Gastroesophageal sphincter (tissue), 4 donors: ENCODE measurements at regions not wholly inside any gene's neighbourhood (a gene's known extent, or its start where the extent isn't known, plus 50 kb on each side); places are given as distances from the start of the nearest gene placed in this dataset.
A peak's percentile ranks its signal among the peaks of the same experiment; 100 is the strongest.

Source experiments
- ATAC-seq: fragments of 150-250 bp; one replicate; pipeline ENCODE4 v1.9.1; 2016; ENCODE audit warnings: mild to moderate bottlenecking, moderate library complexity
- H3K27ac ChIP-seq, 4 donors: fragments of 200-600 bp; sonication (generic) in 3 of 4; 1 replicate in 3 of 4; 2 replicates in 1 of 4; pipeline ENCODE4 v1.5.1; 2016 to 2019
- H3K27me3 ChIP-seq: fragments of 200-600 bp; sonication (generic); one replicate; pipeline ENCODE4 v1.5.1; 2019
- H3K36me3 ChIP-seq, 2 donors: fragments of 200-600 bp; sonication (generic); one replicate each; pipeline ENCODE4 v1.5.1; 2019; ENCODE audit warnings: control low read depth in 1 of 2
- H3K4me1 ChIP-seq, 3 donors: fragments of 200-600 bp; sonication (generic); 1 replicate in 2 of 3; 2 replicates in 1 of 3; pipeline ENCODE4 v1.5.1; 2016 to 2019; ENCODE audit warnings: control low read depth in 2 of 3
- H3K4me3 ChIP-seq, 2 donors: fragments of 200-600 bp; sonication (generic); one replicate each; pipeline ENCODE4 v1.5.1; 2019; ENCODE audit warnings: mild to moderate bottlenecking in 1 of 2, moderate library complexity in 1 of 2
- H3K9me3 ChIP-seq, 3 donors: fragments of 200-600 bp; sonication (generic); one replicate each; pipeline ENCODE4 v1.5.1; 2017 to 2019; ENCODE audit warnings: control low read depth in 2 of 3
- EP300 ChIP-seq: sonication (generic); formaldehyde crosslinking; IDR thresholded peaks from one replicate; pipeline ENCODE4 v1.6.1; 2017; ENCODE audit warnings: antibody characterized with exemption, mild to moderate bottlenecking
- POLR2A ChIP-seq, 2 donors: fragments of 450-650 bp; IDR thresholded peaks; one replicate each; pipeline ENCODE4 v1.6.1; 2017; ENCODE audit warnings: antibody characterized with exemption in 2 of 2, mild to moderate bottlenecking in 2 of 2, moderate library complexity in 1 of 2
- POLR2AphosphoS5 ChIP-seq: sonication (generic); formaldehyde crosslinking; IDR thresholded peaks from one replicate; pipeline ENCODE4 v1.6.1; 2017; ENCODE audit warnings: antibody characterized with exemption
- WGBS, 2 donors: methylation state at CpG; one replicate each; pipeline ENCODE4 v1.1.5; 2018; ENCODE audit warnings: low coverage in 1 of 2; 5-methylcytosine and 5-hydroxymethylcytosine counted together
- TF ChIP-seq, protein P1 (sequence below), 4 experiments: fragments of 200-600 bp in 2 of 4; fragments of 450-650 bp in 2 of 4; sonication (generic) in 1 of 4; IDR thresholded peaks; one replicate each; pipeline ENCODE4 v1.5.1; 2017 to 2019; ENCODE audit warnings: antibody characterized with exemption in 4 of 4, mild to moderate bottlenecking in 2 of 4, moderate library complexity in 2 of 4

DNA sequence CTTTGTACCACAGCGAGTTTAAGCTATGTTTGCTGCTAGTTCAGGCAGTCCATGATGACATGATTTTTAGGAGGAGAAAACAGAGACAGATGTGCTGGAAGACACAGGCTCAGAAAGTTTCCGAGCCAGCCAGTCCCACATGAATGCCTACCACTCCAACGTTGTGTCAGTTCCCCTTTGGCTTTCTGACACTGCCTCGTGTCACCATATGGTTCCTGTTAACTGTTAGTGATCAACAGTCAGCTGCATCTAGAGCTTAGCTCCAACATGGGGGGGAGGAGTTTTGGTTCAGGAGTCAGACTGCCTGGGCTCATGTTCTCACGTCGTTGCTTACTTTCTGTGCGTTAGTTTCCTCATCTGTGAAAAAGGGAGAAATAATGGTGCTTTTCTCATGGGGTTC, 343.7 kb downstream of the MID1IP1 start:
- Histone ChIP-seq H3K9me3 (no peaks in the 10 kb centered on the region), H3K27ac (no peak overlapping the region), H3K36me3 (no peaks in the 10 kb centered on the region), H3K4me1 (no peaks in the 10 kb centered on the region), H3K4me3 (no peak overlapping the region), H3K27me3 (no peaks in the 10 kb centered on the region)
- 74% methylated on average over 4 of the region's 7 CpGs; no CpG with 5 or more reads in 1 of the 2 donors for WGBS, 2 donors
- no peak for ATAC-seq
- TF ChIP-seq, protein P1, sequence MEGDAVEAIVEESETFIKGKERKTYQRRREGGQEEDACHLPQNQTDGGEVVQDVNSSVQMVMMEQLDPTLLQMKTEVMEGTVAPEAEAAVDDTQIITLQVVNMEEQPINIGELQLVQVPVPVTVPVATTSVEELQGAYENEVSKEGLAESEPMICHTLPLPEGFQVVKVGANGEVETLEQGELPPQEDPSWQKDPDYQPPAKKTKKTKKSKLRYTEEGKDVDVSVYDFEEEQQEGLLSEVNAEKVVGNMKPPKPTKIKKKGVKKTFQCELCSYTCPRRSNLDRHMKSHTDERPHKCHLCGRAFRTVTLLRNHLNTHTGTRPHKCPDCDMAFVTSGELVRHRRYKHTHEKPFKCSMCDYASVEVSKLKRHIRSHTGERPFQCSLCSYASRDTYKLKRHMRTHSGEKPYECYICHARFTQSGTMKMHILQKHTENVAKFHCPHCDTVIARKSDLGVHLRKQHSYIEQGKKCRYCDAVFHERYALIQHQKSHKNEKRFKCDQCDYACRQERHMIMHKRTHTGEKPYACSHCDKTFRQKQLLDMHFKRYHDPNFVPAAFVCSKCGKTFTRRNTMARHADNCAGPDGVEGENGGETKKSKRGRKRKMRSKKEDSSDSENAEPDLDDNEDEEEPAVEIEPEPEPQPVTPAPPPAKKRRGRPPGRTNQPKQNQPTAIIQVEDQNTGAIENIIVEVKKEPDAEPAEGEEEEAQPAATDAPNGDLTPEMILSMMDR (IDR thresholded peaks at IDR 0.05) = no peak
- no peak for TF ChIP-seq POLR2A (IDR thresholded peaks at IDR 0.05)
- TF ChIP-seq EP300 = no peak
- TF ChIP-seq POLR2AphosphoS5 = no peak

DNA sequence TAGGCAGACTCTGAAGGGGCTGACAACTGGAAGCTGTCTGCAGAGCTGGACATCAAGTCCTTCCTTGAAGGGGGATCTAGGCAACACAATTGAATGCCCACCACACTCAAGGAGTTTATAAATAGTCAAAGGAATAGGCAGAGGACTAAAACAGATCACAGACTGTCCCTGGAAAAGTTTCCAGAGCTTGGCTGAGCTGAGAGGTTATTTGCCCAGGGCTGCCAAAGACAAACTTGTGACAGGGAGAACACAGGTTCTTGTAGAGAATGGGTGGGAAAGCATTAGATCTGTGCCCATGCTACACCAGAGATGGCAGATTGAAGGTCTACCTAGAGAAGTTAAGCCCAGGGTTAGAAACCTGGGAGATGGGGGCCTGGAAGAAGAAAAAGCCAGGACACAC, 344.6 kb downstream of the MID1IP1 start:
- Histone ChIP-seq H3K4me3 (no peak overlapping the region), H3K9me3 (no peaks in the 10 kb centered on the region), H3K27ac (no peak overlapping the region), H3K4me1 (no peaks in the 10 kb centered on the region), H3K36me3 (no peaks in the 10 kb centered on the region), H3K27me3 (no peaks in the 10 kb centered on the region)
- TF ChIP-seq, protein P1 (IDR thresholded peaks at IDR 0.05) = no peak
- TF ChIP-seq POLR2AphosphoS5 (no peak), EP300 (no peak), POLR2A (IDR thresholded peaks at IDR 0.05) (no peak)
- no peak for ATAC-seq

DNA sequence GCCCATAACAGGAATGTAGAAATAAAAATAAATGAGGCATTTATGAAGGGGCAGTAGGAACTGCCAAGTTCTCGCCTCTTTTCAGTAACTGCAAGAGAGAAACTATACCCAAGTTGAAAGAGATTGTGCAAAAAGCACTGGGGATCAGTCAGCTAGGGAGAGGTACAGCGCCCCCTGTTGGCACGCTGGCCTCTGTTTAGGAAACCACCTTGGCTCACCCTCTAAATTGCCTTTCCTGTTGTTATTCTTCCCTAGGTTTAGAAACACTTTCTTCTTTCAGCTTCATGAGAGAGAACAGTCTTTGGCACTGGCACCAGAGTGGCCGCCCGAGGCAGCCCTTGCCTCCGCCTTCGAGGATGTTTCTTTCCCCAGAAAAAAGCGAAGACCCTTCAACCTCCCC, 348.5 kb downstream of the MID1IP1 start:
- Histone ChIP-seq H3K27ac (no peak overlapping the region), H3K4me3 (no peak overlapping the region), H3K36me3 (no peaks in the 10 kb centered on the region), H3K9me3 (no peaks in the 10 kb centered on the region), H3K4me1 (no peaks in the 10 kb centered on the region), H3K27me3 (no peaks in the 10 kb centered on the region)
- peak; percentile 81 for ATAC-seq
- WGBS, 2 donors = 7 to 38% methylated on average over 3 to 7 of the region's 8 CpGs
- TF ChIP-seq EP300 = no peak
- TF ChIP-seq, protein P1 (IDR thresholded peaks at IDR 0.05) = peak; percentile 24 to 67 (median 47)

- Histone ChIP-seq H3K4me1 (no peaks in the 10 kb centered on the region), H3K4me3 (no peak overlapping the region), H3K36me3 (no peaks in the 10 kb centered on the region), H3K9me3 (no peaks in the 10 kb centered on the region), H3K27ac (no peak overlapping the region), H3K27me3 (no peaks in the 10 kb centered on the region)
- WGBS, 2 donors = 75 to 86% methylated on average over 3 to 4 of the region's 5 CpGs
- no peak for ATAC-seq
- no peak for TF ChIP-seq POLR2A (IDR thresholded peaks at IDR 0.05)
- TF ChIP-seq, protein P1 (IDR thresholded peaks at IDR 0.05) = no peak
- TF ChIP-seq POLR2AphosphoS5 = no peak
These were observed 349.0 kb downstream of the MID1IP1 start for GRCh38 chrX:39150220-39150619.

GRCh38 chrX:39150621-39151020, 349.4 kb downstream of the MID1IP1 start:
- Histone ChIP-seq H3K4me3 (no peak overlapping the region), H3K27me3 (no peaks in the 10 kb centered on the region), H3K36me3 (no peaks in the 10 kb centered on the region), H3K4me1 (no peaks in the 10 kb centered on the region), H3K9me3 (no peaks in the 10 kb centered on the region), H3K27ac (no peak overlapping the region)
- 55 to 73% methylated on average over 3 to 4 of the region's 5 CpGs for WGBS, 2 donors
- ATAC-seq = no peak
- TF ChIP-seq POLR2AphosphoS5 (no peak), EP300 (no peak), POLR2A (IDR thresholded peaks at IDR 0.05) (no peak)
- TF ChIP-seq, protein P1 (IDR thresholded peaks at IDR 0.05) = no peak
